ENCODE measurements at regions not wholly inside any gene's neighbourhood (a gene's known extent, or its start where the extent isn't known, plus 50 kb on each side); places are given as distances from the start of the nearest gene placed in this dataset.

GRCh38 chr12:116674643-116675183, 63.2 kb downstream of the SPRING1 start:
- TF ChIP-seq, protein P1, sequence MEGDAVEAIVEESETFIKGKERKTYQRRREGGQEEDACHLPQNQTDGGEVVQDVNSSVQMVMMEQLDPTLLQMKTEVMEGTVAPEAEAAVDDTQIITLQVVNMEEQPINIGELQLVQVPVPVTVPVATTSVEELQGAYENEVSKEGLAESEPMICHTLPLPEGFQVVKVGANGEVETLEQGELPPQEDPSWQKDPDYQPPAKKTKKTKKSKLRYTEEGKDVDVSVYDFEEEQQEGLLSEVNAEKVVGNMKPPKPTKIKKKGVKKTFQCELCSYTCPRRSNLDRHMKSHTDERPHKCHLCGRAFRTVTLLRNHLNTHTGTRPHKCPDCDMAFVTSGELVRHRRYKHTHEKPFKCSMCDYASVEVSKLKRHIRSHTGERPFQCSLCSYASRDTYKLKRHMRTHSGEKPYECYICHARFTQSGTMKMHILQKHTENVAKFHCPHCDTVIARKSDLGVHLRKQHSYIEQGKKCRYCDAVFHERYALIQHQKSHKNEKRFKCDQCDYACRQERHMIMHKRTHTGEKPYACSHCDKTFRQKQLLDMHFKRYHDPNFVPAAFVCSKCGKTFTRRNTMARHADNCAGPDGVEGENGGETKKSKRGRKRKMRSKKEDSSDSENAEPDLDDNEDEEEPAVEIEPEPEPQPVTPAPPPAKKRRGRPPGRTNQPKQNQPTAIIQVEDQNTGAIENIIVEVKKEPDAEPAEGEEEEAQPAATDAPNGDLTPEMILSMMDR (IDR thresholded peaks at IDR 0.05; ENCODE audit: low read length): no peak
- TF ChIP-seq EZH2 (IDR thresholded peaks at IDR 0.05; ENCODE audit: borderline replicate concordance, low read length): no peak
